ENCODE measurements at regions not wholly inside any gene's neighbourhood (a gene's known extent, or its start where the extent isn't known, plus 50 kb on each side); places are given as distances from the start of the nearest gene placed in this dataset.

- TF ChIP-seq CTCF (IDR thresholded peaks at IDR 0.05), result no peak
- no peak for TF ChIP-seq POLR2A (IDR thresholded peaks at IDR 0.05)
Measured at GRCh38 chr2:217538719-217539118, 464.1 kb downstream of the TNS1 start.
